ENCODE measurements at regions not wholly inside any gene's neighbourhood (a gene's known extent, or its start where the extent isn't known, plus 50 kb on each side); places are given as distances from the start of the nearest gene placed in this dataset.
"Not testable (repeated sequence)": the region's sequence is repeated elsewhere in the genome, so short reads cannot be mapped to it uniquely, and the experiment has no call there.

- DNase-seq (ENCODE audit: low read depth): no peak
These were observed 556.4 kb upstream of the CCDC54 start for GRCh38 chr3:106820726-106821362.

GRCh38 chr3:106821801-106822200 is 555.4 kb upstream of the CCDC54 start:
- DNase-seq (ENCODE audit: low read depth): no peak

- DNase-seq (ENCODE audit: low read depth): no peak
These were observed 555.0 kb upstream of the CCDC54 start for GRCh38 chr3:106822204-106822603.

- DNase-seq (ENCODE audit: low read depth): no peak
These were observed 553.5 kb upstream of the CCDC54 start for GRCh38 chr3:106823701-106824100.

- DNase-seq (ENCODE audit: low read depth): no peak
These were observed 552.4 kb upstream of the CCDC54 start for GRCh38 chr3:106824856-106825255.

GRCh38 chr3:106825962-106826605 is 551.2 kb upstream of the CCDC54 start:
- peak; percentile 68 for DNase-seq (ENCODE audit: low read depth)

- DNase-seq (ENCODE audit: low read depth): no peak
These were observed 550.4 kb upstream of the CCDC54 start for GRCh38 chr3:106826791-106827311.

GRCh38 chr3:106827515-106828213 is 549.6 kb upstream of the CCDC54 start:
- DNase-seq (ENCODE audit: low read depth): no peak

- no peak for DNase-seq (ENCODE audit: low read depth)
These were observed 548.0 kb upstream of the CCDC54 start for GRCh38 chr3:106829206-106829605.

GRCh38 chr3:106830334-106830733 is 546.9 kb upstream of the CCDC54 start:
- no peak for DNase-seq (ENCODE audit: low read depth)

GRCh38 chr3:106836906-106837305 is 540.3 kb upstream of the CCDC54 start:
- DNase-seq (ENCODE audit: low read depth): no peak

GRCh38 chr3:106837616-106838015 is 539.6 kb upstream of the CCDC54 start:
- DNase-seq (ENCODE audit: low read depth): no peak

- no peak for DNase-seq (ENCODE audit: low read depth)
These were observed 537.5 kb upstream of the CCDC54 start for GRCh38 chr3:106839576-106840280.

- no peak for DNase-seq (ENCODE audit: low read depth)
These were observed 536.9 kb upstream of the CCDC54 start for GRCh38 chr3:106840319-106840718.

GRCh38 chr3:106842151-106842550 is 535.1 kb upstream of the CCDC54 start:
- DNase-seq (ENCODE audit: low read depth): no peak

- DNase-seq (ENCODE audit: low read depth): no peak
These were observed 532.6 kb upstream of the CCDC54 start for GRCh38 chr3:106844638-106845037.

GRCh38 chr3:106848099-106848498 is 529.1 kb upstream of the CCDC54 start:
- DNase-seq (ENCODE audit: low read depth): no peak

GRCh38 chr3:106850437-106850836 is 526.8 kb upstream of the CCDC54 start:
- no peak for DNase-seq (ENCODE audit: low read depth)

GRCh38 chr3:106858321-106858720 is 518.9 kb upstream of the CCDC54 start:
- not testable (repeated sequence) for DNase-seq (ENCODE audit: low read depth)

GRCh38 chr3:106860182-106860581 is 517.1 kb upstream of the CCDC54 start:
- DNase-seq (ENCODE audit: low read depth): no peak

GRCh38 chr3:106862067-106862466 is 515.2 kb upstream of the CCDC54 start:
- peak; percentile 46 for DNase-seq (ENCODE audit: low read depth)

GRCh38 chr3:106877627-106878026 is 499.6 kb upstream of the CCDC54 start:
- DNase-seq (ENCODE audit: low read depth): peak; percentile 4

All from non-pigmented ciliary epithelial cell (primary cell).